ENCODE measurements at regions not wholly inside any gene's neighbourhood (a gene's known extent, or its start where the extent isn't known, plus 50 kb on each side); places are given as distances from the start of the nearest gene placed in this dataset.

DNA sequence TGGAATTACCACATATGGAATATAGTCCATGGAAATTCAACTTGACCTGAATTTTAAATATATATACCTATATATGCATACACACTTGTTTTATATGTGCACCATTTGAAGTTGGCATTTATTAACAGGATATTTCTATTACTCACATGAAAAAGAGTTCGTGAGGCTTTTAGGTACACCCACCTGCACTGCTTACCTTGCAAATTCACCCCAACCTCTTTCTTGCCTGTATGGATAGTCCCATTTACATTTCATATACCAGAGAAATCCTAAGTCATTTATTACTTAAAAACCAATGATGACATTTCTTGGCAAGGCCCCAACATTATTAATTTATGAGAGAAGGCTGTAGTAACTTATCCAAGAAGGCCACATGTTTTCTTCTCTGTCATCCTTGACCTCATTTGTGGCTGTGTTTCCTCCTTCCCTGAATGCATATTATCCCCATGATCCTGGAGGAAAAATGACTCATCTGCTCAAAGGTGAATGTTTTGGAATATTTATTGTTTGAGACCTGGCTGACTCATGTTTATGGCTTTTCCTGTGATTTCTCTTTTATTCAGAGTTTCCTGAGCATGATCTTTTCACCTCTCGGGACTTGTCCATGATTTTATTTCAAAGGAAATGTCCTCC, 62.2 kb upstream of the FAM241A start:
- Histone ChIP-seq H3K36me3 (ENCODE audit: control insufficient read depth in 2 of 2, insufficient read depth in 2 of 2, low read length in 1 of 2) (no peaks in the 10 kb centered on the region), H3K27me3 (replicated peaks in 1 of 2; ENCODE audit: control insufficient read depth in 2 of 2, insufficient read depth in 2 of 2, low read length in 1 of 2) (no peaks in the 10 kb centered on the region), H3K4me1 (ENCODE audit: control insufficient read depth, insufficient read depth, low read length) (0 out of 2 replicates have a peak, but pooled peaks cover 4% of the 10 kb centered on the region), H2AFZ (ENCODE audit: control insufficient read depth, low read depth, low read length) (no peak overlapping the region), H3K27ac (ENCODE audit: control insufficient read depth, insufficient read depth) (no peak overlapping the region), H3K4me3 (no peak overlapping the region), H3K4me2 (ENCODE audit: control insufficient read depth, insufficient read depth) (no peak overlapping the region), H3K79me2 (ENCODE audit: control insufficient read depth, insufficient read depth, low read length) (no peaks in the 10 kb centered on the region), H4K20me1 (ENCODE audit: control insufficient read depth, insufficient read depth) (no peaks in the 10 kb centered on the region), H3K9me3 (replicated peaks; ENCODE audit: control insufficient read depth, insufficient read depth, low read length) (no peaks in the 10 kb centered on the region), H3K9ac (ENCODE audit: control insufficient read depth, insufficient read depth, low read length) (no peak overlapping the region)
- no peak for TF ChIP-seq IKZF2 (IDR thresholded peaks at IDR 0.05)
- TF ChIP-seq SMC3 (IDR thresholded peaks at IDR 0.05; ENCODE audit: borderline replicate concordance, low read length): no peak
- TF ChIP-seq MEF2B (IDR thresholded peaks at IDR 0.05; ENCODE audit: partially characterized antibody, poor library complexity, severe bottlenecking): no peak
- TF ChIP-seq RELA (IDR thresholded peaks at IDR 0.05; ENCODE audit: borderline replicate concordance, partially characterized antibody): no peak
- TF ChIP-seq HDAC2 (IDR thresholded peaks at IDR 0.05): no peak
- TF ChIP-seq ZNF622 (IDR thresholded peaks at IDR 0.05): no peak
- no peak for TF ChIP-seq SP1 (IDR thresholded peaks at IDR 0.05; ENCODE audit: low read depth, low read length)
- no peak for TF ChIP-seq HDGF (IDR thresholded peaks at IDR 0.05)
- no peak for TF ChIP-seq EGR1 (IDR thresholded peaks at IDR 0.05; ENCODE audit: borderline replicate concordance in 1 of 2, low read depth in 2 of 2, low read length in 2 of 2)
- TF ChIP-seq WRNIP1 (IDR thresholded peaks at IDR 0.05; ENCODE audit: borderline replicate concordance, low read depth, low read length): no peak
- no peak for TF ChIP-seq GATAD2B (conservative IDR thresholded peaks at IDR 0.05; ENCODE audit: low read depth)
- in situ Hi-C loops (cut with MboI) (loop anchor here (10.0 kb wide), 1 partner anchor 672 kb away; no protein-coding TSS in a partner anchor), intact Hi-C loops (cut with micrococcal nuclease; ENCODE audit: unreplicated experiment) (no loop called here)
- no peak for DNase-seq (ENCODE audit: low read depth, low spot score)
- ChIA-PET RAD21 (ENCODE audit: unreplicated experiment) (no interaction called here), SMC1A (ENCODE audit: uncharacterized antibody, unreplicated experiment) (no interaction called here), CTCF (interaction anchor here (1.8 kb wide), 1 partner anchor 16 kb away, joined by 6 read pairs; no protein-coding TSS in a partner anchor), POLR2A (no interaction called here)
- no peak for FAIRE-seq
- BruUV-seq (replicated peaks): no TSS peak
- 22% methylated on average over 2 of the region's 2 CpGs for WGBS (ENCODE audit: insufficient coverage, insufficient replicate concordance, low lambda C conversion rate, missing lambda C conversion rate)
- no peak for ATAC-seq
